Testis (tissue), 2 donors: ENCODE measurements at regions not wholly inside any gene's neighbourhood (a gene's known extent, or its start where the extent isn't known, plus 50 kb on each side); places are given as distances from the start of the nearest gene placed in this dataset.

Experiments
- CTCF ChIP-seq, 3 experiments: fragments of 450-650 bp in 2 of 3; fragments of 200-600 bp in 1 of 3; sonication (generic) in 1 of 3; IDR thresholded peaks; one replicate each; pipeline ENCODE4 v1.5.1; 2016 to 2019; ENCODE audit warnings: antibody characterized with exemption in 3 of 3, mild to moderate bottlenecking in 2 of 3, moderate library complexity in 1 of 3
- POLR2A ChIP-seq: fragments of 450-650 bp; IDR thresholded peaks from one replicate; pipeline ENCODE4 v1.6.1; 2017; ENCODE audit warnings: antibody characterized with exemption, mild to moderate bottlenecking, moderate library complexity

GRCh38 chr13:111856571-111856970 lies 210.4 kb upstream of the SOX1 start:
- no peak for TF ChIP-seq POLR2A
- TF ChIP-seq CTCF (IDR thresholded peaks at IDR 0.05), result no peak
